Gastroesophageal sphincter (tissue), 4 donors: ENCODE measurements at regions not wholly inside any gene's neighbourhood (a gene's known extent, or its start where the extent isn't known, plus 50 kb on each side); places are given as distances from the start of the nearest gene placed in this dataset.
A peak's percentile ranks its signal among the peaks of the same experiment; 100 is the strongest.
"Not testable (repeated sequence)": the region's sequence is repeated elsewhere in the genome, so short reads cannot be mapped to it uniquely, and the experiment has no call there.

Source experiments
- ATAC-seq: fragments of 150-250 bp; one replicate; pipeline ENCODE4 v1.9.1; 2016; ENCODE audit warnings: mild to moderate bottlenecking, moderate library complexity
- H3K27ac ChIP-seq, 4 donors: fragments of 200-600 bp; sonication (generic) in 3 of 4; 1 replicate in 3 of 4; 2 replicates in 1 of 4; pipeline ENCODE4 v1.5.1; 2016 to 2019
- H3K27me3 ChIP-seq: fragments of 200-600 bp; sonication (generic); one replicate; pipeline ENCODE4 v1.5.1; 2019
- H3K36me3 ChIP-seq, 2 donors: fragments of 200-600 bp; sonication (generic); one replicate each; pipeline ENCODE4 v1.5.1; 2019; ENCODE audit warnings: control low read depth in 1 of 2
- H3K4me1 ChIP-seq, 3 donors: fragments of 200-600 bp; sonication (generic); 1 replicate in 2 of 3; 2 replicates in 1 of 3; pipeline ENCODE4 v1.5.1; 2016 to 2019; ENCODE audit warnings: control low read depth in 2 of 3
- H3K4me3 ChIP-seq, 2 donors: fragments of 200-600 bp; sonication (generic); one replicate each; pipeline ENCODE4 v1.5.1; 2019; ENCODE audit warnings: mild to moderate bottlenecking in 1 of 2, moderate library complexity in 1 of 2
- H3K9me3 ChIP-seq, 3 donors: fragments of 200-600 bp; sonication (generic); one replicate each; pipeline ENCODE4 v1.5.1; 2017 to 2019; ENCODE audit warnings: control low read depth in 2 of 3
- CTCF ChIP-seq, 4 experiments: fragments of 200-600 bp in 2 of 4; fragments of 450-650 bp in 2 of 4; sonication (generic) in 1 of 4; IDR thresholded peaks; one replicate each; pipeline ENCODE4 v1.5.1; 2017 to 2019; ENCODE audit warnings: antibody characterized with exemption in 4 of 4, mild to moderate bottlenecking in 2 of 4, moderate library complexity in 2 of 4
- EP300 ChIP-seq: sonication (generic); formaldehyde crosslinking; IDR thresholded peaks from one replicate; pipeline ENCODE4 v1.6.1; 2017; ENCODE audit warnings: antibody characterized with exemption, mild to moderate bottlenecking
- POLR2A ChIP-seq, 2 donors: fragments of 450-650 bp; IDR thresholded peaks; one replicate each; pipeline ENCODE4 v1.6.1; 2017; ENCODE audit warnings: antibody characterized with exemption in 2 of 2, mild to moderate bottlenecking in 2 of 2, moderate library complexity in 1 of 2
- POLR2AphosphoS5 ChIP-seq: sonication (generic); formaldehyde crosslinking; IDR thresholded peaks from one replicate; pipeline ENCODE4 v1.6.1; 2017; ENCODE audit warnings: antibody characterized with exemption
- WGBS, 2 donors: methylation state at CpG; one replicate each; pipeline ENCODE4 v1.1.5; 2018; ENCODE audit warnings: low coverage in 1 of 2; 5-methylcytosine and 5-hydroxymethylcytosine counted together

- Histone ChIP-seq H3K36me3 (no peaks in the 10 kb centered on the region), H3K4me1 (no peaks in the 10 kb centered on the region), H3K27me3 (no peaks in the 10 kb centered on the region), H3K9me3 (no peaks in the 10 kb centered on the region), H3K4me3 (no peak overlapping the region), H3K27ac (no peak overlapping the region)
- WGBS, 2 donors = 77 to 79% methylated on average over 7 to 12 of the region's 12 CpGs
- no peak for ATAC-seq
- TF ChIP-seq EP300 (no peak), POLR2A (IDR thresholded peaks at IDR 0.05) (no peak), CTCF (IDR thresholded peaks at IDR 0.05) (no peak), POLR2AphosphoS5 (no peak)
Observed at GRCh38 chr6:3965071-3965718, 113.7 kb downstream of the FAM217A start.

- H3K9me3 ChIP-seq = no peaks in the 10 kb centered on the region
- H3K27me3 ChIP-seq = no peaks in the 10 kb centered on the region
- no peak overlapping the region for H3K27ac ChIP-seq
- TF ChIP-seq EP300 = no peak
- no peak for TF ChIP-seq POLR2A (IDR thresholded peaks at IDR 0.05)
- no peak for TF ChIP-seq CTCF (IDR thresholded peaks at IDR 0.05)
- TF ChIP-seq POLR2AphosphoS5 = no peak
- no peaks in the 10 kb centered on the region for H3K4me1 ChIP-seq
- no peak for ATAC-seq
- no peak overlapping the region for H3K4me3 ChIP-seq
- 92 to 95% methylated on average over 2 to 9 of the region's 9 CpGs for WGBS, 2 donors
- no peaks in the 10 kb centered on the region for H3K36me3 ChIP-seq
Observed at GRCh38 chr6:3966426-3966825, 112.5 kb downstream of the FAM217A start.

- TF ChIP-seq POLR2AphosphoS5 (no peak), EP300 (no peak), POLR2A (IDR thresholded peaks at IDR 0.05) (no peak), CTCF (IDR thresholded peaks at IDR 0.05) (no peak)
- Histone ChIP-seq H3K27ac (no peak overlapping the region), H3K36me3 (no peaks in the 10 kb centered on the region), H3K9me3 (no peaks in the 10 kb centered on the region), H3K4me3 (no peak overlapping the region), H3K27me3 (no peaks in the 10 kb centered on the region), H3K4me1 (no peaks in the 10 kb centered on the region)
- WGBS, 2 donors = 89 to 91% methylated on average over 2 to 5 of the region's 5 CpGs
- ATAC-seq = no peak
Observed at GRCh38 chr6:3970097-3970496, 108.8 kb downstream of the FAM217A start.

- not testable (repeated sequence) for H3K4me1 ChIP-seq, ATAC-seq, H3K9me3 ChIP-seq, H3K27me3 ChIP-seq, H3K36me3 ChIP-seq, H3K27ac ChIP-seq, H3K4me3 ChIP-seq
- 63 to 80% methylated on average over 1 to 3 of the region's 3 CpGs for WGBS, 2 donors
Observed at GRCh38 chr6:3973152-3973551, 105.8 kb downstream of the FAM217A start.

- TF ChIP-seq POLR2A (IDR thresholded peaks at IDR 0.05) (no peak), CTCF (IDR thresholded peaks at IDR 0.05) (peak; percentile 27 to 60 (median 50)), EP300 (no peak), POLR2AphosphoS5 (no peak)
- no peaks in the 10 kb centered on the region for H3K27me3 ChIP-seq
- H3K36me3 ChIP-seq = no peaks in the 10 kb centered on the region
- H3K27ac ChIP-seq = no peak overlapping the region
- H3K4me3 ChIP-seq = no peak overlapping the region
- peaks cover 0 to 5% (median 0%) of the 10 kb centered on the region in 3 donors for H3K4me1 ChIP-seq
- peak; percentile 79 for ATAC-seq
- H3K9me3 ChIP-seq = no peaks in the 10 kb centered on the region
- 30 to 50% methylated on average over 4 to 16 of the region's 16 CpGs for whole genome bisulfite sequencing, 2 donors
Observed at GRCh38 chr6:3977875-3978711, 100.8 kb downstream of the FAM217A start.

- H3K4me3 ChIP-seq, H3K4me1 ChIP-seq, H3K36me3 ChIP-seq, H3K9me3 ChIP-seq, H3K27ac ChIP-seq, ATAC-seq, H3K27me3 ChIP-seq: not testable (repeated sequence)
- WGBS, 2 donors = 90 to 100% methylated on average over 1 of the region's 1 CpG
Observed at GRCh38 chr6:3978966-3979365, 100.0 kb downstream of the FAM217A start.
